Endothelial cell of umbilical vein (primary cell): ENCODE measurements at regions not wholly inside any gene's neighbourhood (a gene's known extent, or its start where the extent isn't known, plus 50 kb on each side); places are given as distances from the start of the nearest gene placed in this dataset.
A peak's percentile ranks its signal among the peaks of the same experiment; 100 is the strongest.

ENCODE experiments used
- BruUV-seq: library from RNA; stranded (reverse); fragments of 400-500 nt; replicated peaks from 2 replicates; lab custom pipeline; 2021; lab: Mats Ljungman, UMichigan
- CTCF ChIA-PET: fragments of 300-600, 350-600 bp; sonication (Branson Sonifier 250); formaldehyde crosslinking; loops from one replicate; lab custom pipeline; 2021; ENCODE audit warnings: antibody characterized with exemption, inconsistent platforms; lab: Charles Lee
- POLR2A ChIA-PET: fragments of 300-600, 350-600 bp; sonication (Branson Sonifier 250); formaldehyde crosslinking; loops from one replicate; lab custom pipeline; 2021; ENCODE audit warnings: antibody characterized with exemption, inconsistent platforms; lab: Charles Lee
- DNase-seq: peaks from one replicate; pipeline ENCODE4 v3.0.0-alpha.2; 2011; ENCODE audit warnings: low read depth, low spot score
- FAIRE-seq: peaks from 2 replicates; lab custom pipeline; 2011; peaks lifted over from hg19 to GRCh38; lab: Jason Lieb, UNC
- H2AFZ ChIP-seq: 2 replicates; pipeline ENCODE4 v1.6.0; 2012; ENCODE audit warnings: low read depth, low read length, control low read depth, inconsistent platforms
- H3K27ac ChIP-seq: 2 replicates; pipeline ENCODE4 v1.5.1; 2011; ENCODE audit warnings: low read depth, mild to moderate bottlenecking, control low read depth, low read length, moderate library complexity; ENCODE audit not compliant: insufficient read depth
- H3K27me3 ChIP-seq, 2 experiments: 2 replicates each; pipeline versions ENCODE4 v1.6.0 to v1.6.1; 2011; ENCODE audit warnings: low read length in 2 of 2, mixed read lengths in 1 of 2; ENCODE audit not compliant: control insufficient read depth in 2 of 2, insufficient read depth in 2 of 2
- H3K36me3 ChIP-seq, 2 experiments: 2 replicates in 1 of 2; 3 replicates in 1 of 2; pipeline ENCODE4 v1.5.1; 2011; ENCODE audit warnings: low read length in 2 of 2, mild to moderate bottlenecking in 1 of 2, moderate library complexity in 1 of 2; ENCODE audit not compliant: control insufficient read depth in 2 of 2, insufficient read depth in 2 of 2; ENCODE audit errors: extremely low read depth in 1 of 2
- H3K4me1 ChIP-seq: 3 replicates; pipeline ENCODE4 v1.5.1; 2011; ENCODE audit warnings: mild to moderate bottlenecking, low read length; ENCODE audit not compliant: control insufficient read depth, insufficient read depth; ENCODE audit errors: extremely low read depth
- H3K4me2 ChIP-seq: 2 replicates; pipeline ENCODE4 v1.6.1; 2011; ENCODE audit warnings: low read length, control low read depth, mixed read lengths; ENCODE audit not compliant: insufficient read depth
- H3K4me3 ChIP-seq, 3 experiments: fragments of 200-600 bp in 1 of 3; sonication (generic), shearing (Covaris generic) in 1 of 3; replicated peaks in 1 of 3; 2 replicates each; pipeline ENCODE4 v1.5.1; 2011 to 2016; ENCODE audit warnings: control low read depth in 3 of 3, low read length in 3 of 3, mild to moderate bottlenecking in 2 of 3, inconsistent platforms in 1 of 3, low read depth in 1 of 3, moderate library complexity in 1 of 3; ENCODE audit not compliant: insufficient read depth in 1 of 3
- H3K79me2 ChIP-seq: 2 replicates; pipeline ENCODE4 v1.6.0; 2012; ENCODE audit warnings: low read length, inconsistent platforms; ENCODE audit not compliant: control insufficient read depth, insufficient read depth
- H3K9ac ChIP-seq: replicated peaks from 2 replicates; pipeline ENCODE3; 2011; ENCODE audit warnings: low read length, control low read depth; ENCODE audit not compliant: insufficient read depth; ENCODE audit errors: extremely low read depth
- H3K9me1 ChIP-seq: replicated peaks from 3 replicates; pipeline ENCODE4 v1.6.0; 2011; ENCODE audit warnings: mild to moderate bottlenecking, low read length; ENCODE audit not compliant: control insufficient read depth, insufficient read depth; ENCODE audit errors: extremely low read depth
- H3K9me3 ChIP-seq: replicated peaks from 2 replicates; pipeline ENCODE4 v1.5.1; 2012; ENCODE audit warnings: low read length, inconsistent platforms; ENCODE audit not compliant: control insufficient read depth, insufficient read depth
- H4K20me1 ChIP-seq: replicated peaks from 2 replicates; pipeline ENCODE3; 2011; ENCODE audit warnings: mild to moderate bottlenecking, low read length; ENCODE audit not compliant: control insufficient read depth, insufficient read depth; ENCODE audit errors: extremely low read depth
- CTCF ChIP-seq, 2 donors: IDR thresholded peaks; 1 replicate in 1 of 2; 2 replicates in 1 of 2; pipeline ENCODE4 v1.5.1; 2011; ENCODE audit warnings: low read length in 2 of 2, mild to moderate bottlenecking in 2 of 2, moderate library complexity in 2 of 2, control low read depth in 1 of 2, inconsistent platforms in 1 of 2, low read depth in 1 of 2; ENCODE audit not compliant: insufficient read depth in 1 of 2; ENCODE audit errors: extremely low read depth in 1 of 2
- EZH2 ChIP-seq: IDR thresholded peaks from 2 replicates; pipeline ENCODE4 v1.6.1; 2012; ENCODE audit warnings: borderline replicate concordance, low read depth, mild to moderate bottlenecking, moderate library complexity, low read length, inconsistent platforms; ENCODE audit not compliant: severe bottlenecking
- FOS ChIP-seq: IDR thresholded peaks from 2 replicates; pipeline ENCODE4 v1.6.1; 2011; ENCODE audit warnings: mild to moderate bottlenecking, low read length, moderate library complexity, borderline replicate concordance; ENCODE audit not compliant: insufficient read depth
- GATA2 ChIP-seq: IDR thresholded peaks from 2 replicates; pipeline ENCODE4 v1.7.0; 2011; ENCODE audit warnings: low read depth, mild to moderate bottlenecking, moderate library complexity, mixed read lengths, low read length; ENCODE audit not compliant: insufficient read length, insufficient read depth
- JUN ChIP-seq: IDR thresholded peaks from 2 replicates; pipeline ENCODE4 v1.6.1; 2011; ENCODE audit warnings: borderline replicate concordance, low read depth; ENCODE audit not compliant: insufficient read length, insufficient read depth
- MAX ChIP-seq: IDR thresholded peaks from 2 replicates; pipeline ENCODE4 v1.6.1; 2011; ENCODE audit not compliant: insufficient read depth, insufficient read length
- MYC ChIP-seq: IDR thresholded peaks from one replicate; pipeline ENCODE4 v1.6.1; 2011; ENCODE audit warnings: mild to moderate bottlenecking, low read depth, low read length
- POLR2A ChIP-seq: IDR thresholded peaks from 2 replicates; pipeline ENCODE4 v1.6.1; 2012; ENCODE audit warnings: low read depth, mild to moderate bottlenecking, control low read depth, low read length
- POLR2AphosphoS5 ChIP-seq: IDR thresholded peaks from 2 replicates; pipeline ENCODE4 v1.6.1; 2012; ENCODE audit warnings: low read depth, mild to moderate bottlenecking, control low read depth, low read length, moderate library complexity; ENCODE audit not compliant: insufficient read depth
- dilution Hi-C: fragments of 300-500 bp; cut with MboI; formaldehyde crosslinking; loops from one replicate; pipeline ENCODE4 v1.15.0; 2019; ENCODE audit warnings: low sequenced_read_pairs; ENCODE audit not compliant: extremely low pct_ligation_motif_present
- intact Hi-C: fragments of 100-400 bp; cut with micrococcal nuclease; formaldehyde crosslinking; loops from one replicate; pipeline ENCODE4 v1.10.0; 2022

- BruUV-seq, result no TSS peak
- no peak overlapping the region for H3K4me3 ChIP-seq
- intact Hi-C loops, result loop anchor here (1.0 to 10.0 kb wide), 5 partner anchors 10 to 533 kb away; no protein-coding TSS in a partner anchor
- no peak overlapping the region for H2AFZ ChIP-seq
- peak overlapping the region; percentile 38 for H3K9ac ChIP-seq
- H3K4me2 ChIP-seq, result peak overlapping the region; percentile 92
- no peaks in the 10 kb centered on the region for H3K9me3 ChIP-seq
- peaks cover 4% of the 10 kb centered on the region for H4K20me1 ChIP-seq
- dilution Hi-C loops, result no loop called here
- peaks cover 51% of the 10 kb centered on the region for H3K4me1 ChIP-seq
- POLR2A ChIA-PET, result no interaction called here
- TF ChIP-seq JUN, result peak; percentile 1
- no peak for TF ChIP-seq GATA2
- CTCF ChIA-PET, result interaction anchor here (1.1 kb wide), 1 partner anchor 9 kb away, joined by 3 read pairs; no protein-coding TSS in a partner anchor
- H3K36me3 ChIP-seq, result no peaks in the 10 kb centered on the region
- H3K27ac ChIP-seq, result peak overlapping the region; percentile 85
- no peak for FAIRE-seq
- peaks cover 81% of the 10 kb centered on the region for H3K79me2 ChIP-seq
- H3K9me1 ChIP-seq, result no peaks in the 10 kb centered on the region
- peak; percentile 64 for DNase-seq
- no peaks in the 10 kb centered on the region for H3K27me3 ChIP-seq
Observed at GRCh38 chr21:16427587-16428087, 697.9 kb downstream of the USP25 start.

- Histone ChIP-seq H3K36me3 (no peaks in the 10 kb centered on the region), H2AFZ (no peak overlapping the region), H3K9ac (no peak overlapping the region), H3K9me1 (peaks cover 2% of the 10 kb centered on the region), H3K79me2 (peaks cover 53% of the 10 kb centered on the region), H3K4me1 (peaks cover 22% of the 10 kb centered on the region), H3K4me2 (peak overlapping the region; percentile 36), H3K4me3 (no peak overlapping the region), H4K20me1 (peaks cover 2% of the 10 kb centered on the region), H3K27me3 (no peaks in the 10 kb centered on the region), H3K9me3 (no peaks in the 10 kb centered on the region), H3K27ac (no peak overlapping the region)
- no TSS peak for BruUV-seq
- dilution Hi-C loops (no loop called here), intact Hi-C loops (loop anchor here (1.0 kb wide), 2 partner anchors 10 to 18 kb away; no protein-coding TSS in a partner anchor)
- CTCF ChIA-PET, result interaction anchor here (1.6 kb wide), 1 partner anchor 17 kb away, joined by 4 read pairs; no protein-coding TSS in a partner anchor
- FAIRE-seq (no peak), DNase-seq (peak; percentile 86)
- POLR2A ChIA-PET, result no interaction called here
- no peak for TF ChIP-seq CTCF (IDR thresholded peaks at IDR 0.05; ENCODE audit: extremely low read depth in 1 of 2, insufficient read depth in 1 of 2, low read depth in 1 of 2, low read length in 2 of 2)
- no peak for TF ChIP-seq POLR2A
- no peak for TF ChIP-seq POLR2AphosphoS5
- TF ChIP-seq MYC, result no peak
- TF ChIP-seq FOS, result no peak
- no peak for TF ChIP-seq MAX
- TF ChIP-seq EZH2, result no peak
- no peak for TF ChIP-seq JUN
- TF ChIP-seq GATA2, result no peak
Observed at GRCh38 chr21:16437586-16437985, 707.8 kb downstream of the USP25 start.
